Keratinocyte (primary cell): ENCODE measurements at regions not wholly inside any gene's neighbourhood (a gene's known extent, or its start where the extent isn't known, plus 50 kb on each side); places are given as distances from the start of the nearest gene placed in this dataset.

Source experiments
- DNase-seq: peaks from one replicate; pipeline ENCODE4 v3.0.0-alpha.2; 2011; ENCODE audit warnings: low read depth, missing footprints, low spot score
- FAIRE-seq: peaks from 2 replicates; lab custom pipeline; 2011; peaks lifted over from hg19 to GRCh38; lab: Jason Lieb, UNC
- H2AFZ ChIP-seq: 2 replicates; pipeline ENCODE4 v1.6.0; 2012; ENCODE audit warnings: low read length, control low read depth, inconsistent platforms; ENCODE audit not compliant: control insufficient read depth
- H3K27ac ChIP-seq: 2 replicates; pipeline ENCODE4 v1.5.1; 2011; ENCODE audit warnings: low read length; ENCODE audit not compliant: control insufficient read depth, insufficient read depth
- H3K27me3 ChIP-seq: 3 replicates; pipeline ENCODE4 v1.6.0; 2011; ENCODE audit warnings: low read length; ENCODE audit not compliant: control insufficient read depth, insufficient read depth; ENCODE audit errors: extremely low read depth
- H3K36me3 ChIP-seq, 2 experiments: 2 replicates in 1 of 2; 3 replicates in 1 of 2; pipeline ENCODE4 v1.5.1; 2011; ENCODE audit warnings: low read length in 2 of 2, mild to moderate bottlenecking in 1 of 2; ENCODE audit not compliant: control insufficient read depth in 2 of 2, insufficient read depth in 2 of 2; ENCODE audit errors: extremely low read depth in 1 of 2
- H3K4me1 ChIP-seq: 3 replicates; pipeline ENCODE4 v1.5.1; 2011; ENCODE audit warnings: low read length; ENCODE audit not compliant: control insufficient read depth, insufficient read depth; ENCODE audit errors: extremely low read depth
- H3K4me2 ChIP-seq: 3 replicates; pipeline ENCODE4 v1.6.0; 2011; ENCODE audit warnings: low read depth, low read length; ENCODE audit not compliant: control insufficient read depth, insufficient read depth; ENCODE audit errors: extremely low read depth
- H3K4me3 ChIP-seq, 3 experiments: fragments of 200-600 bp in 1 of 3; sonication (generic) in 1 of 3; 2 replicates in 2 of 3; 3 replicates in 1 of 3; pipeline ENCODE4 v1.5.1; 2011 to 2016; ENCODE audit warnings: low read length in 3 of 3, mild to moderate bottlenecking in 3 of 3, control low read depth in 2 of 3, inconsistent platforms in 1 of 3, low read depth in 1 of 3, mixed read lengths in 1 of 3, mixed run types in 1 of 3, moderate library complexity in 1 of 3; ENCODE audit not compliant: control insufficient read depth in 2 of 3, insufficient read depth in 2 of 3; ENCODE audit errors: extremely low read depth in 1 of 3
- H3K79me2 ChIP-seq: 2 replicates; pipeline ENCODE4 v1.6.0; 2012; ENCODE audit warnings: low read length; ENCODE audit not compliant: control insufficient read depth, insufficient read depth
- H3K9ac ChIP-seq: 3 replicates; pipeline ENCODE4 v1.6.0; 2011; ENCODE audit warnings: low read length; ENCODE audit not compliant: control insufficient read depth, insufficient read depth; ENCODE audit errors: extremely low read depth
- H3K9me1 ChIP-seq: 3 replicates; pipeline ENCODE4 v1.6.0; 2011; ENCODE audit warnings: low read length; ENCODE audit not compliant: control insufficient read depth, insufficient read depth; ENCODE audit errors: extremely low read depth
- H3K9me3 ChIP-seq: 2 replicates; pipeline ENCODE4 v1.5.1; 2012; ENCODE audit warnings: low read depth, low read length; ENCODE audit not compliant: control insufficient read depth
- H4K20me1 ChIP-seq: 3 replicates; pipeline ENCODE4 v1.6.0; 2011; ENCODE audit warnings: low read length; ENCODE audit not compliant: control insufficient read depth, insufficient read depth; ENCODE audit errors: extremely low read depth
- CTCF ChIP-seq, 3 experiments: IDR thresholded peaks in 1 of 3; conservative IDR thresholded peaks in 1 of 3; optimal IDR thresholded peaks in 1 of 3; 2 replicates in 2 of 3; 3 replicates in 1 of 3; pipeline versions ENCODE3 to v1.5.1; 2011; ENCODE audit warnings: low read length in 3 of 3, mild to moderate bottlenecking in 3 of 3, moderate library complexity in 2 of 3, control low read depth in 1 of 3, inconsistent platforms in 1 of 3; ENCODE audit not compliant: insufficient read depth in 2 of 3; ENCODE audit errors: extremely low read depth in 1 of 3
- EZH2 ChIP-seq: IDR thresholded peaks from one replicate; pipeline ENCODE4 v1.6.1; 2012; ENCODE audit warnings: inconsistent platforms, mild to moderate bottlenecking, low read length, moderate library complexity
- dilution Hi-C: fragments of 300-500 bp; cut with MboI; formaldehyde crosslinking; loops from one replicate; pipeline ENCODE4 v1.7.0; 2020; ENCODE audit warnings: low sequenced_read_pairs; ENCODE audit not compliant: extremely low pct_ligation_motif_present

DNA sequence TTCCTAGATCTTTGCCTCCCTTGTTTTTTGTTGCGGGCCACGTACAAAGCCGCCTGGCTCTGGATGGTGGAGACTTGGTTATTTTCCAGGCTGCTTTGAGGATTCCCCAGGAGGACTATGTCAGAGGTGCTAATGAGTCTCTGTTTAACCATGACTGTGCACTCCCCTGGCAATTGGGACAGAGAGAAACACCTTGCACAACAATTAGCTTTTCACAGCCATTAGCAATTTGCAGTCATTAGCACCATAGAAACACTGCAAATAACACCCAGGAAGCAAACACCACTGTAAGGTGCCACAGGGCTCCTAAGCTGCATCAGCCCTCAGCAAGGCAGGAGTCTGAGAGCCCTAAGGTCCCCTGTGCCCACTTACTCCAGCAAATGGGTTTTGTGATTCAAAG is 201.0 kb upstream of the VLDLR start:
- H3K4me2 ChIP-seq, result no peak overlapping the region
- H3K27me3 ChIP-seq, result no peaks in the 10 kb centered on the region
- H4K20me1 ChIP-seq, result no peaks in the 10 kb centered on the region
- no peaks in the 10 kb centered on the region for H3K36me3 ChIP-seq
- no peaks in the 10 kb centered on the region for H3K4me1 ChIP-seq
- H2AFZ ChIP-seq, result no peak overlapping the region
- no peak overlapping the region for H3K9ac ChIP-seq
- dilution Hi-C loops, result no loop called here
- H3K9me1 ChIP-seq, result no peaks in the 10 kb centered on the region
- no peaks in the 10 kb centered on the region for H3K79me2 ChIP-seq
- FAIRE-seq, result no peak
- TF ChIP-seq EZH2, result no peak
- no peak for TF ChIP-seq CTCF (optimal IDR thresholded peaks at IDR 0.05 in 1 of 3, IDR thresholded peaks at IDR 0.05 in 1 of 3, conservative IDR thresholded peaks at IDR 0.05 in 1 of 3; ENCODE audit: extremely low read depth in 1 of 3, insufficient read depth in 2 of 3, low read length in 3 of 3)
- no peak for DNase-seq
- no peak overlapping the region for H3K4me3 ChIP-seq
- H3K27ac ChIP-seq, result no peak overlapping the region
- no peaks in the 10 kb centered on the region for H3K9me3 ChIP-seq

DNA sequence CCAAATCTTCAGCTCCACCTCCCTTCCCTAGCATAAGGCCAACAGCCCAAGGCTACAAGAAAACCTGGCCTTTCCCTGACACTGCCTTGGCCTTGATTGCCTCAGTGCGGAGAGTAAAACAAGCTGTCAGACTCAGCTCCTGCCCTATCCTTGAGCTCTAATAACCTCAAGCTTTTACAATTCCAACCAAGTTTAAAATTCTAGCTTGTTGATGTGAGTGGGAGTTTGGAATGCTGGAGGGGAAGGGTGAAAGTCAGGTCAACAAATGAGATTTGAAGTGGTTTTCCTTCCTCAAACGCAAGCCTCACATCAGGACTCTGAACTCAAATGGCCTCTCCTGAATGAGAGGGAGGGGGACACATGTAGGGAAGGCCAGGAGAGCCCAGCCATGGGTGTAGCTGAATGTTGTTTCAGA is 197.0 kb upstream of the VLDLR start:
- Histone ChIP-seq H4K20me1 (no peaks in the 10 kb centered on the region), H3K4me3 (no peak overlapping the region), H3K27me3 (no peaks in the 10 kb centered on the region), H3K79me2 (no peaks in the 10 kb centered on the region), H3K27ac (no peak overlapping the region), H3K9ac (no peak overlapping the region), H2AFZ (no peak overlapping the region), H3K9me3 (no peaks in the 10 kb centered on the region), H3K9me1 (no peaks in the 10 kb centered on the region), H3K4me1 (no peaks in the 10 kb centered on the region), H3K4me2 (no peak overlapping the region), H3K36me3 (no peaks in the 10 kb centered on the region)
- DNase-seq, result no peak
- dilution Hi-C loops, result no loop called here
- TF ChIP-seq CTCF (optimal IDR thresholded peaks at IDR 0.05 in 1 of 3, IDR thresholded peaks at IDR 0.05 in 1 of 3, conservative IDR thresholded peaks at IDR 0.05 in 1 of 3; ENCODE audit: extremely low read depth in 1 of 3, insufficient read depth in 2 of 3, low read length in 3 of 3) (no peak), EZH2 (no peak)
- no peak for FAIRE-seq
